ENCODE measurements at regions not wholly inside any gene's neighbourhood (a gene's known extent, or its start where the extent isn't known, plus 50 kb on each side); places are given as distances from the start of the nearest gene placed in this dataset.

DNA sequence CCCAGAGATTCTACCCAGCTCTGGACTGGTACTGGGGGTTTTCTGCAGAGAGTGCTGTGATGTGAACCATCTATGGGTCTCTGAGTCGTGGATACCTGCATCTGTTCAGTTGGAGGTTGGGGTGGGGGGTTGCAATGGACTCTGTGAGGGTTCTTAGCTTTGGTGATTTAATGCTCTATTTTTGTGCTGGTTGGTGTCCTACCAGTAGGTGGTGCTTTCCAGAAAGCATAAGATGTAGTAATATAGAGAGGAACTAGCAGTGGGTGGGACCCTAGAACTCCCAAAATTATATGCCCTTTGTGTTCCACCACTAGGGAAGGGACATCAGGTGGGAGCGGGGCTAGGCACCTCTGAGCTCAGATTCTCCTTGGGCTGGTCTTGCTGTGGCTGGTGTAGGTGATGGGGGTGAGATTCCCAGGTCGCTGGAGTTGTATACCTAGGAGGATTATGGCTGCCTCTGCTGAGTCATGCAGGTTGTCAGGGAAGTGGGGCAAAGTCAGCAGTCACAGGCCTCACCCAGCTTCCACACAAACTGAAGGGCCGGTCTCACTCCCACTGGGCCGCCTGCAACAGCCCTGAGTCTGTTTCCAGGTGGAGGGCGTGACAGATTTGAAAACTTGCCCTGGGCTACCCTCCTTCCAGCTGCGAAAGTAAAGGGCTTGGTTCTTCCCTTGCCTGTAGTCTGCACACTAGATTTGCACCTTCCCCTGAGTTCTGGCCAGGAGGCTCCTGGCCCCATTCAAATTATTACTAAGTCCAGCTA, 573.0 kb upstream of the SLITRK1 start:
- Histone ChIP-seq H3K27me3 (ENCODE audit: control insufficient read depth, insufficient read depth, low read length) (no peaks in the 10 kb centered on the region), H3K36me3 (replicated peaks; ENCODE audit: control insufficient read depth, insufficient read depth, low read length) (no peaks in the 10 kb centered on the region), H3K4me3 (ENCODE audit: insufficient read depth, low read depth, low read length) (no peak overlapping the region)
- no peak for DNase-seq

DNA sequence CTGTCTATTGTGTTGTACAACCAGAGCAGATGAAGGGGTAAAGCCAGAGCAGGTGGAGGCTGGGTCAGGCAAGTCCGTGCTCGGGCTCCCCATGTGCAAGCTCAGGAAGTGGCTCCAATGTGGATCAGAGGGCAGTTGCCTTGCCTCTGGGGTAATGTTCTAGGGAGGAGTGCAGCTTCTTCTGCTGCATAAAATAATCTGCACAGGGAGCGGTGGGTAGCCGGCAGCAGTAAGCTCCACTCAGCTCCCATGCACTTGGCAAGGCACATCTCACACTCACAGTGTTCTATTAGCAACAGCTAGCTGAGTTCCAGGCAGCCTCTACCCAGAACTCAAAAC, 565.3 kb upstream of the SLITRK1 start:
- Histone ChIP-seq H3K27me3 (ENCODE audit: control insufficient read depth, insufficient read depth, low read length) (no peaks in the 10 kb centered on the region), H3K36me3 (replicated peaks; ENCODE audit: control insufficient read depth, insufficient read depth, low read length) (no peaks in the 10 kb centered on the region), H3K4me3 (ENCODE audit: insufficient read depth, low read depth, low read length) (no peak overlapping the region)
- DNase-seq, result no peak

DNA sequence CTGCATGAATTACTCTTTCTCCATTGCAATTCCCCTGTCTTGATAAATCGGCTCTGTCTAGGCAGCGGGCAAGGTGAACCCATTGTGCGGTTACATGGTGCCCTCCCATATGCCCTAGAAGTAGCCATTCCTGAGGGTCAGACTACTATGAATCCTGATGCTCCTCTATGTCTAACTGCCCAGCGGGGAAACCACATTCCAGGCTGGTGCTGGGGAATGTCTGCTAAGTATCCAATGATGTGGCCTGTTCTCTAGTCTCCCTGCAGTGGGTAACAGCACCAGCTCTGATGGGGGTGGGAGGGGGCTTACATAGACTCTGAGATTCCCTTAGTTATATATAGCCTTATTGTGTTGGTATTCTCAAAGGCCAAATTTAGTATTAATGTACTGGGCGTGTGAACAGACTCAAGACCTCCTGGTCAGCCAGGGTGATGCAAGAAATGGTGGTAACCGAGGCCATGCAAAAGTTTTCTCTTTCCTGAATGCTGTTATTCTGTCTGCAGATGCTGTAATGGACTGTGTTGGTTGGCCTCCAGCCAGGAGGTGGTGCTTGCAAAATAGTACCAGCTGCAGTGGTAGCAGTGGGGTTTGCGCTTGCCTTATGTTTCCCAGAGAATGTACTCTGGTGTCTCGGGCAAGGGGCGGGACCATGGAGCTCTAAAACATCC, 564.8 kb upstream of the SLITRK1 start:
- DNase-seq, result no peak

DNA sequence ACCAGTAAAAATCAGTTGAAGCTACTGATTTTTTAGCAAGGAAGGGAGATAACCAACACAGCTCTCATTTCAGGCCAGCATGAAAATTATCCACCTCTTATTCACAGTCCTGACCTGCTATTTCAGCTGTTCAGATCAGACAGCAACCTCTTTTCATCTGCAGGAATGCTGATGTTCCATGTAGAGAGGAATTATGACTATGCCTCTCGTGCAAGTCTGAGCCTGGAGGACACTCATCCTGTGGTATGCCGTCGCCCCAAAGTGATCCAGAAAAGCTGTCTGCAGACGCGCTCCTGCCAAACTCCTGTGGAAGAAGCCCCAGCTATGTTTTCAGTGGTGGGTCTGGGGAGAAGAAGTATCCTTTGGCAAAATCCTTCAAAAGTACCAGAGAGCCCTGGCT, 563.5 kb upstream of the SLITRK1 start:
- Histone ChIP-seq H3K4me3 (ENCODE audit: insufficient read depth, low read depth, low read length) (no peak overlapping the region), H3K27me3 (ENCODE audit: control insufficient read depth, insufficient read depth, low read length) (no peaks in the 10 kb centered on the region), H3K36me3 (replicated peaks; ENCODE audit: control insufficient read depth, insufficient read depth, low read length) (no peaks in the 10 kb centered on the region)
- DNase-seq, result no peak

More for the DNA sequence above, 564.8 kb upstream of the SLITRK1 start:
- Histone ChIP-seq H3K36me3 (replicated peaks; ENCODE audit: control insufficient read depth, insufficient read depth, low read length) (no peaks in the 10 kb centered on the region), H3K4me3 (ENCODE audit: insufficient read depth, low read depth, low read length) (no peak overlapping the region), H3K27me3 (ENCODE audit: control insufficient read depth, insufficient read depth, low read length) (no peaks in the 10 kb centered on the region)

DNA sequence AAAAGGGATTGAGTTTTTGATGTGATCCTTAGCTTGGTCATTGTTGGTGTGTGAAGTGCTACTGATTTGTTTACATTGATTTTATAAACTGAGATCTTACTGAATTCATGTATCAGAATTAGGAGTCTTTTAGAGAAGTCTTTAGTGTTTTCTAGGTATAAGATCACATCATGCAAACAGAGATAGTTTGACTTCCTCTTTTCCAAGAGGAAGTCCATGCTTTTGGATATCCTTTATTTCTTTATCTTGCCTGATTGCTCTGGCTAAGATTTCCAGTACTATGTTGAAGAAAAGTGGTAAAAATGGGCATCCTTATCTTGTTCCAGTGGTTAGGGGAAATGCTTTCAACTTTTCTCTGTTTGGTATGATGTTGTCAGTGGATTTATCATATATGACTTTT, 561.2 kb upstream of the SLITRK1 start:
- no peak for DNase-seq
- no peak overlapping the region for H3K4me3 ChIP-seq (ENCODE audit: insufficient read depth, low read depth, low read length)
- H3K27me3 ChIP-seq (ENCODE audit: control insufficient read depth, insufficient read depth, low read length), result no peaks in the 10 kb centered on the region
- no peaks in the 10 kb centered on the region for H3K36me3 ChIP-seq (replicated peaks; ENCODE audit: control insufficient read depth, insufficient read depth, low read length)

DNA sequence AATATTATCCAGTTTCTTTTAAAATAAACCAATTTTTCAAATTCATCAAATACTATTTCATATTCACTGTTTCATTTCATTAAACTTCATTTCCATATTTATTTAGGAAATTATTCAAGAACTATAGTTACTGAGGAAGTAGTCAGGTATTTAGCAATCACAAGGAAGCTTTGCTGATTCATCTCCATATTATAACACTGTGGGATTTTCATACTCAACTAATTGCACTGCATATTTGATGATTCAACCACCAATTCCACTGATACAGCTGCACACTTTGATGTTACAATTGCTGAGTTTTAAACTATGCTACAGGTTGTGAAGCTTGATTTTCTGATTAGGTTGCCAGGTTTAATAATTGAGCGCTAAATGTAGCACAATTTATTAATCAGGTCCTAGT, 556.8 kb upstream of the SLITRK1 start:
- H3K4me3 ChIP-seq (ENCODE audit: insufficient read depth, low read depth, low read length), result no peak overlapping the region
- no peaks in the 10 kb centered on the region for H3K36me3 ChIP-seq (replicated peaks; ENCODE audit: control insufficient read depth, insufficient read depth, low read length)
- no peaks in the 10 kb centered on the region for H3K27me3 ChIP-seq (ENCODE audit: control insufficient read depth, insufficient read depth, low read length)
- DNase-seq, result no peak

DNA sequence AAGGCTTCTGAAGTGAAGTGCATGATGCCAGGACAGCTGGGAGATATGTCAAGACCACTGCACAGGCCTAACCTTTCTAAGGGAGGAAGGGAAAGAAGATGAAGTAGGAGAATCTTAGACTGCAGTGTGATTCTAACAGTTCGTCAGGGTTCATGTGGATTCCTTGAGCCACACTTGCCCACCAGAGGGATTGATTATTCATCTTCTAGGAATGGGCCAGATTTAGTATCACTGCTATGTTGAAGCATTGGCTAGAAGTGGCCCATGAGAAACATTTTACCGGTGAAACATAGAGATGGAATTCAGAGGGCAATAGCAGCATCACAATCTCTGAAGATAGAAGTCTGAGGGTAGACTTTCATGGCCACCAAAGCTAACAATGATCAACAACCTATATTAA, 550.8 kb upstream of the SLITRK1 start:
- no peak for DNase-seq
- Histone ChIP-seq H3K4me3 (ENCODE audit: insufficient read depth, low read depth, low read length) (no peak overlapping the region), H3K36me3 (replicated peaks; ENCODE audit: control insufficient read depth, insufficient read depth, low read length) (no peaks in the 10 kb centered on the region), H3K27me3 (ENCODE audit: control insufficient read depth, insufficient read depth, low read length) (no peaks in the 10 kb centered on the region)

DNA sequence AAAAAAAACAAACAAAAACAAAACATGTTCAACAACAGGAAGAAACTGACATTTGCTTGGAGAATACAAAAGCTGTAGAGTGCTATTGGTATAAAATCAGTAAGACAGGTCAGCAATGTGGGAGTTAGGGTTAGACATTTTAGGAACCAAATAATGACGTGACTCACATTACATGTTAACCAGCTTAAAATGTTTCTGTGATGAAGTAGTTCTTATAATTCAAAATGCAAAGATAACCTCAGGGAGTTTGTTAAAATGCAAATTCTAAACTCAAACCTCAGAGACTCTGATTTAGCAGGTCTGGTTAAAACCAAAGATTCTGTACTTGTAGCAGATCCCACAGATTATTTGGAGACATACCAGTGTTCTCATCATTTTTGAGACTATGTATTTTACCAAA, 549.4 kb upstream of the SLITRK1 start:
- no peaks in the 10 kb centered on the region for H3K27me3 ChIP-seq (ENCODE audit: control insufficient read depth, insufficient read depth, low read length)
- no peak overlapping the region for H3K4me3 ChIP-seq (ENCODE audit: insufficient read depth, low read depth, low read length)
- no peak for DNase-seq
- no peaks in the 10 kb centered on the region for H3K36me3 ChIP-seq (replicated peaks; ENCODE audit: control insufficient read depth, insufficient read depth, low read length)

DNA sequence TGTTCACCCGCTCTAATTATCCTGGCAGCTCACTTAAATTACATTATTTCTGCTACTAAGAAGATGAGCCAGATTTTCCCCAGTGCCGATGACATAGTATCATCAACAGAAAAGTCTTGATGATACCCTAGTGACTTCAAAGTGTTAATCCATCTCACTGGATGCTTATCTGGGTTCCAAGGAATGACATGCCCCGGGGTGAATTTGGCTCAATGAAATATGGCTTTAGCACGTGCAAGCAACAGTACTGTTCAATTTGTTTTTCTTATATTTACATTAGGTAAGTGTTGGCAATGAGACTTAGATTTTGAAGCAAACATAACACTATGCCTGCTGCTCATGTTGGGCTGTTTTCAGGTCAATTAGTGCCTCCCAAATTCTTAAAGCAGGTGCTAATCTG, 548.2 kb upstream of the SLITRK1 start:
- DNase-seq, result no peak
- no peaks in the 10 kb centered on the region for H3K27me3 ChIP-seq (ENCODE audit: control insufficient read depth, insufficient read depth, low read length)
- no peak overlapping the region for H3K4me3 ChIP-seq (ENCODE audit: insufficient read depth, low read depth, low read length)
- H3K36me3 ChIP-seq (replicated peaks; ENCODE audit: control insufficient read depth, insufficient read depth, low read length), result no peaks in the 10 kb centered on the region

DNA sequence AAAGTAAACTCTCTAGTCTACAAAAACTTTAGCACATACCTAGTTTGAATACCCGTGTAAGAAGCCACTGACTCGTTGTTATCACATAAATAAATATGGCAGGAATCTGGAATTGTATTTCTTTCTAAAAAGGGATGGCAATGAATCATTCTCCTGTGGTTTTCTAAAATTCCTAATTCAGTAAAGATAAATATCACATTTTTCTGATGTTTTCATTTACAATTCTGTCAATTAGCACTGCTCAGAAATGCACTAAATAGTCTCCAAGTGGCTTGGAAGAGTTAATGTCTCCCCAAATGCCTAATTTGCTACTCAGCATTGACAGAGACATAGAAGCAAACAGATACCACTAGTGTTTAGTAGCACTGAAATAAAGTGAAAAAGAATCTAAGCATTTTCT, 547.7 kb upstream of the SLITRK1 start:
- Histone ChIP-seq H3K36me3 (replicated peaks; ENCODE audit: control insufficient read depth, insufficient read depth, low read length) (no peaks in the 10 kb centered on the region), H3K4me3 (ENCODE audit: insufficient read depth, low read depth, low read length) (no peak overlapping the region), H3K27me3 (ENCODE audit: control insufficient read depth, insufficient read depth, low read length) (no peaks in the 10 kb centered on the region)
- DNase-seq, result no peak

DNA sequence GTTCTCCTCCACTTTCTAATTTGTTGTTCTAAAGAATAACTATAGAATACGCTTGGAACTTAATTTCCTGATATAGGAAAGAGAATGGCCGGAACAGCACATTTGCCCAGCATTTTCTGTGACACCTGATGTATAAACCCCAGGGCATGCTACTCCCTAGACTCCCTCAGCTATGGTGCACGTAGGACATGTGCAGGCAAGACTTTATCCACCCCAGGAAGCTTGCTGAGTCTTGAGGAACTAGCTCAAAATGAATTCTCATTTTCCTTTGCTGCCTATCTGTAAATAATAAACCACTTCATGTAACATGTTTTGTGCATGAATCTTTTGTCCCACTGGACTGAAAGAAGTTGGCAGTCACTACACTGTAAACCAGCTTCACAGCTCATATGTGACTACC, 535.8 kb upstream of the SLITRK1 start:
- no peak for DNase-seq
- H3K36me3 ChIP-seq (replicated peaks; ENCODE audit: control insufficient read depth, insufficient read depth, low read length), result no peaks in the 10 kb centered on the region
- H3K27me3 ChIP-seq (ENCODE audit: control insufficient read depth, insufficient read depth, low read length), result no peaks in the 10 kb centered on the region
- H3K4me3 ChIP-seq (ENCODE audit: insufficient read depth, low read depth, low read length), result no peak overlapping the region

DNA sequence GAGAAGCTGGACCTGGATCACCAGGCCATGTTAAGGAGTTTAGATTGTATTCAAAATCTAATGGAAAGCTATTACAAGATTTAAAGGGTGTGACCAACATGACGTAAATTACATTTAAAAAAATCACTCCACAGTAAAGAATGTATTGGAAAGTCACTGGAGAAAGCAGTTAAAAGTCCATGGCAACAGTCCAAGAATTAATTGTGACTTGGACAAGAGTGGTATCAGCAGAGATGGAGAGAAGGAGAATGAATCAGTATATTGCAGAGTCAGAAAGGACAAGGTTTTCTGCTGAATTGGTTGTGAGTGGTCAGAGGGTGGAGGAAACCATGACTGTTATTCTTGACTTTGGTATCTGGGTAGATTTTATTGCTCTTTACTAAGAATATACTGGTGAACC, 535.1 kb upstream of the SLITRK1 start:
- H3K27me3 ChIP-seq (ENCODE audit: control insufficient read depth, insufficient read depth, low read length), result no peaks in the 10 kb centered on the region
- DNase-seq, result no peak
- H3K36me3 ChIP-seq (replicated peaks; ENCODE audit: control insufficient read depth, insufficient read depth, low read length), result no peaks in the 10 kb centered on the region
- H3K4me3 ChIP-seq (ENCODE audit: insufficient read depth, low read depth, low read length), result no peak overlapping the region

DNA sequence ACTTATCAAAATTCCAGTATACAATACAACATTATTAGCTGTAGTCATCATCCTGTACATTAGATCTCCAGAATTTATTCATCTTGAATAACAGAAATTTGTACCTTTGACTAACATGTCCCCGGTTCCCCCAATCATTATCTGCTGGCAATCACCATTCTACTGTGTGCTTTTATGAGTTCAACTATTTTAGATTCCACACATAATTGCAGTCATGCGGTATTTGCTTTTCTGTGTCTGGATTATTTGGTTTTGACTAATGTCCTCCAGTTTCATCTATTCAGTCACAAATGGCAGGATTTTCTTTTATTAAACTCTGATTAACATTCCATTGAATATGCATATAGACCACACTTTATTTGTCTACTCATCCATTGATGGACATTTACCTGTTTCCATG, 530.7 kb upstream of the SLITRK1 start:
- no peak for DNase-seq
- Histone ChIP-seq H3K36me3 (replicated peaks; ENCODE audit: control insufficient read depth, insufficient read depth, low read length) (no peaks in the 10 kb centered on the region), H3K4me3 (ENCODE audit: insufficient read depth, low read depth, low read length) (no peak overlapping the region), H3K27me3 (ENCODE audit: control insufficient read depth, insufficient read depth, low read length) (no peaks in the 10 kb centered on the region)

DNA sequence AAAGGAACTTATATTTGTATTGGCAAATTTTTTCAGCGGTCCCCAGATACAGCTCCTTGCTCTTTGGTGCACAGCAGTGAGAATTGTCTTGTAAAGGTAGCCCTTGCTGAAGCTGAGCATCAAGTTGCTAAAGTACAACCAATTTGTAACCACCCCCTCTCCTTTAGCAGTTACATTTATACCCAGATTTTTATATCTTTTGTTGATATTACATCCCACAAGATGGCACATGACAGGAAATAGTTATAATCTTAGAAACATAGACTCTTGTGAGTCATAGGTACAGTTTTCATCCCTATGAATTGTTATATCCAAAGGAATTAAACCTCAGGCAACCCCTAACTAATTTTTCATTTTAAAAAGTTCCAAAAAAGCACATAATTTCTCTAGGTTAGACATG, 523.0 kb upstream of the SLITRK1 start:
- Histone ChIP-seq H3K27me3 (ENCODE audit: control insufficient read depth, insufficient read depth, low read length) (no peaks in the 10 kb centered on the region), H3K36me3 (replicated peaks; ENCODE audit: control insufficient read depth, insufficient read depth, low read length) (no peaks in the 10 kb centered on the region), H3K4me3 (ENCODE audit: insufficient read depth, low read depth, low read length) (no peak overlapping the region)
- no peak for DNase-seq

DNA sequence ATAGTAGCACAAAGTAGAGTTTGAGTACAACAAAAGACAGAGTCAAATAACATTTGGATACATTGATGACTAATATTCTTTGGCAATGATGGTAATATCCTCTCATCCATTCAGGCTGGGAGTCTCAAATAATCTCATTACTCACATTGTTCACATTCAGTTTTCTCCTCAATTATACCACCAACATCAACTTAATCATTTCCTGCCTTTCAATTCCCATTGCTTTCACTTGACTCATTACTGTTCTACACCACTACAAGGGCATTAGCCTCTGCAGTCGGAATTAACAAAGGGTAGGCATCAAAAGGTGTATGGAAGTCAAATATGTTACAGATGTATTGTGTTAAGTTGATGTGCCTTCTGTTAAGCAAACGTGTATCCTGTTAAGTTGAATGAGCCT, 518.4 kb upstream of the SLITRK1 start:
- Histone ChIP-seq H3K4me3 (ENCODE audit: insufficient read depth, low read depth, low read length) (no peak overlapping the region), H3K27me3 (ENCODE audit: control insufficient read depth, insufficient read depth, low read length) (no peaks in the 10 kb centered on the region), H3K36me3 (replicated peaks; ENCODE audit: control insufficient read depth, insufficient read depth, low read length) (no peaks in the 10 kb centered on the region)
- DNase-seq, result no peak
